GM19467 (cell line): ENCODE measurements at regions not wholly inside any gene's neighbourhood (a gene's known extent, or its start where the extent isn't known, plus 50 kb on each side); places are given as distances from the start of the nearest gene placed in this dataset.
"Not testable (repeated sequence)": the region's sequence is repeated elsewhere in the genome, so short reads cannot be mapped to it uniquely, and the experiment has no call there.

Experiments
- ATAC-seq: cut with Tn5 transposase; IDR thresholded peaks from one replicate; pipeline ENCODE4 v1.9.1; 2021; ENCODE audit warnings: mild to moderate bottlenecking, moderate library complexity; ENCODE audit not compliant: unreplicated experiment

GRCh38 chr18:1779587-1779986 is 791.7 kb downstream of the METTL4 start:
- no peak for ATAC-seq

DNA sequence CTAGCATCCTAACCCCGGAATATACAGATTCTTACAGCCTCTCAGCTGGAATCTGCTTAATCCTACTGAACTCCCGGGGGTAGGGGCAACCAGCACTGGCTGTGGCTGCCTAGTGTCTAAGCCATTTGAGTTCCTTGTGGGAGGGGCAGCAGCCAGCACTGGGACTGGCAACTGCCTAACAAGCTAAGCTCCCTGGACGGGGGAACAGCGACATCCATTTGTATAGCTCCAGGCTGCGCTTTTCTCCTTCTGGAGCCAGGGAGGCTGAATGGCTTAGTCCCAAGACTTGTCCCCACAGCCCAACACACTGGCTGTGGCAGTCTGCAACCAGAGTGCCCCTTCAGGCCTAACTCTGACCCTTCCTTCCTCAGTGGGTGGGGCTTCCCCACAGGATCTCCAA is 787.2 kb downstream of the METTL4 start:
- ATAC-seq = no peak

DNA sequence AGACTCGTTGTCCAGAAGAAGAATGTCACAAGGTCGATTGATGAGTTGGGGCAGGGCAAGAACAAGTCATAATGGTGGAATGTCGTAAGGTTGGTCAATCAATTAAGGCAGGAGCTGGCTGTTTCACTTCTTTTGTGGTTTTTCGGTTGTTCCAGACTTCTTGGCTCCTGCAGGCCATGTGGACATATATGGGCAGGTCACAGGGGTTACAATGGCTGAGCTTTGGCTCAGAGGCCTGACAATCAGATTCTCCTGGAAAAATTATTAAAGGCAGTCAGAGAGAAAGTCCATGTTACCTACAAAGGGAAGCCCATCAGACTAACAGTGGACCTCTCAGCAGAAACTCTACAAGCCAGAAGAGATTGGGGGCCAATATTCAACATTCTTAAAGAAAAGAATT is 785.3 kb downstream of the METTL4 start:
- not testable (repeated sequence) for ATAC-seq

DNA sequence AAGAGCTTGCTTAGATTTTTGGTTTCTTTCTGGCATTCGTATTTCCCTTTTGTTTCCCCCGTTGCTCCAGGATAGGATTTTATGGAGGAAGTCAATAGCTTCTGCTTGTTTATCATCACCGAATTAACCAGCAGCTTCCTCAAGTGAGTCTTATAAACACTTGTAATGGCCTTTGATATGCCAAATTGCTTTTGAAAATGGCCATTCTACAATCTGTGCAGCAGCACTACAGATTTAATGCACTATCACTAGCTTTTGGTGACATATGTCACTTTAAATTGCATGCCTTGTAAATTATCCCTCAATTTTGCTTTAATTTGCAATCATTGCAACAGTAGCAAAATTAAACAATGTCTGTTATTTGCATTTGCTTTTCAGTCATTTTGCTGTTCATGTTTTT is 774.7 kb downstream of the METTL4 start:
- ATAC-seq = no peak

GRCh38 chr18:1797235-1797634 is 774.1 kb downstream of the METTL4 start:
- no peak for ATAC-seq

DNA sequence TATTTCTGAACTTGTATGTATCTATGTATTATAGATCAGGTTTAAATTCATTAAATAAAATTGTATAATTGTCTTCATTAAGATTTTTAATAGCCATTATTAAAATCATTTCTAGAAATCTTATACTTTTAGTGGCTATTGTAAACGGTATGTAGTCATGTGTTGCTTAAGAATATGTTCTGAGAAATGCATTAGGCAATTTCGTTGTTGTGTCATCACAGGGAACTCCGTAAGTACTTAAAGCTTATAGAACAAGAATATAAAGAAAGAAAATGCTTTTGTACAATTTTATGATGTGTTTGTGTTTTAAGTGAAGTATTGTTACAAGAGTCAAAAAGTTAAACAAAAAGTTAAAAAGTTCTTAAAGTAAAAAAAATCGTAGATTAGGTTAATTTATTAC is 765.8 kb downstream of the METTL4 start:
- no peak for ATAC-seq

DNA sequence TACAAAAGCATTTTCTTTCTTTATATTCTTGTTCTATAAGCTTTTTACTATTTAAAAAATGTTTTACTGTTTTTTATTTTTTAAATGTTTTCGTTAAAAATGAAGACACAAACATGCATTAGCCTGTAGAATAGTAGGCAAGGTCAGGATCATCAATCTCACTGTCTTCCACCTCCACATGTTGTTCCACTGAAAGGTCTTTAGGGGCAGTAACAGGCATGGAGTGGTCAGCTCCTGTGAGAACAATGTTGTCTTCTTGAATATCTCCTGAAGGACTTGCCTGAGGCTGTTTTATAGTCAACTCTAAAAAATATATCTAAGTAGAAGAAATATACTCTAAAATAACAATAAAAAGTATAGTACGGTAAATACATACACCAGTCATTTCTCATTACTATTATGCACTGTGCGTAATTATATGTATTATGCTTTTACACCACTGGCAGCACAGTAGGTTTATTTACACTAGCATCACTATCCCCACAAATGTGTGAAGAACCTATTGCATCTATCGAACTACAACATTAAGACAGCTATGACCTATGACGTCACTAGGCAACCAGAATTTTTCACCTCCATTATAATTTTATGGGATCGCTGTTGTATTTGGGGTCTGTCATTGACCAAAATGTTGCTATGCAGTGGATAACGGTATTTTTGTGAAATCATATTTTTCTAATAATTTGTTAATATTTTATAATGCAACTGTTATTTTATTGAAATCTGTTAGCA is 764.3 kb downstream of the METTL4 start:
- no peak for ATAC-seq

- no peak for ATAC-seq
These were observed 760.0 kb downstream of the METTL4 start for GRCh38 chr18:1811282-1811681.

DNA sequence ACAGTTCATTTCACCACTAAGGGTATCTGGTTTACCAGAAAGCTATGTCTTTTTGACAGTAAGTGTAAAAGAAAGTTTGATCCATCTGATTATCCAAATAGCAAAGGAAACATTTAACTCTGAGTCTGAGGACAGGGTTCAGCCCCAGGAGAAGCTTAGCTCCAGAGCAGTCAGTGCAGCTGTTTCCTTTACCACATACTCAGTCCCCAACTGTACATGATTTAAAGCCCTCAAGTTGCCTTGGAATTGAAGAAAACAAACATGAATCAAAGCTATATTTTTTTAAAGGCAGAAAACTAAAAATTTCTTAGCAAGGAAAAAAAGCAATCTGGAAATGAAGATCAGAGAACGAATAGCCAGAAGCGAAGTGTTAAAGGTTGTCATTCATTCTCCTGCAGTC is 746.0 kb downstream of the METTL4 start:
- ATAC-seq = no peak

GRCh38 chr18:1840878-1841277 is 730.4 kb downstream of the METTL4 start:
- no peak for ATAC-seq

- no peak for ATAC-seq
These were observed 724.7 kb downstream of the METTL4 start for GRCh38 chr18:1846640-1847039.

GRCh38 chr18:1848716-1849115 is 722.6 kb downstream of the METTL4 start:
- no peak for ATAC-seq

DNA sequence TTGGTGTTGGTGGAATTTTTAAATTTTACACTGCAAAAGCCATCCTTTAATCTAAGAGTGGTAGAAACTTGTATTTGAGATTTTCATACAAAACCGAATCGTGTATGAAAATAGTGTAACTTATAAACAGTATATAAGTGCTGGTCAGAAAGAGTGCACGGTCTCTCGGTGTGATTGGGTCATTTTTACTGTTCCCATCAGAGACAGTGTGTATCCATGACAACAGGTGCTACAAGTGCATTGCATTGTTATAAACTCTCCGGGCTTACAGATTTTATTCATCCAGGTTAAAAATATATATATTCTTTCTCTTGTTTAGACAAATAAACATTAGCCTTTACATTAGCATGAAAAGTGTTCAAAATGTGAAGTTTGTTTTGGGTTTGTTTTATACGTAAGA is 721.9 kb downstream of the METTL4 start:
- ATAC-seq = no peak

DNA sequence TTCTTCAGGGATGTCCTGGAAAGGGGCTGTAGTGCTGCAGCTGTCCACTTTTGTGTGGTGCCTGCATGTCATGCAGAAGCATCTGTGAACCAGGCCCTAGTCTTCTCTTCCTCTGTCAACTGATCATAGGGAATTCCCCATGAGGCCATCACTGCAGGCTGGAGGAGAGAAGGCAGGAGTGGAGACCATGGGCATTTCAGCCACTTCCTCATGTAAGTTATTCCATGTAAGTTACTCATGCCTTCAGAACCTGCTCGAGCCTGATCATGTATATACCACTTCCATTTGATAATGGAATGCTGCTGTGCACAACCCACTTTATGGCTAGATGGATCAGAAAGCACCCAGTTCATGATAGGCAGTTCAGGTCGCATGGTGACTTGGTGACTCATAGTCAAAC is 714.0 kb downstream of the METTL4 start:
- not testable (repeated sequence) for ATAC-seq

GRCh38 chr18:1861473-1861872 is 709.8 kb downstream of the METTL4 start:
- ATAC-seq = no peak

DNA sequence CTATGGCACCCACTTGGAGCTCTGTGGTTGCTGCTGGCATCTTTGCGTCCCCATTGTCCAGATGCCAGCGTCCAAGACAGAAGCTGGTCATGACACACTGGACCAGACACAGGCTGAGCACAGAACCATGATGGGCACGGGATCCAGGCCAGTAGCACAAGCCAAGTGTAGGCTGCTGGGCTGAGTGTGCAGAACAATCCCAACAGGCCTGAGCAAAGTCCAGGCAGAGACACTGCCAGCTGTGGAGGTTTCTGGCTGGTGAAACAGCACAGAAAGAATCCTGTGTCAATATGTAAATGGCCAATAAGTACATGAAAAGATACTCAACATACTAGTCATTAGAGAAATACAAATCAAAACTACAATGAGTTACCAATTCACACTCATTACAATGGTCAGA is 705.4 kb downstream of the METTL4 start:
- ATAC-seq = no peak

DNA sequence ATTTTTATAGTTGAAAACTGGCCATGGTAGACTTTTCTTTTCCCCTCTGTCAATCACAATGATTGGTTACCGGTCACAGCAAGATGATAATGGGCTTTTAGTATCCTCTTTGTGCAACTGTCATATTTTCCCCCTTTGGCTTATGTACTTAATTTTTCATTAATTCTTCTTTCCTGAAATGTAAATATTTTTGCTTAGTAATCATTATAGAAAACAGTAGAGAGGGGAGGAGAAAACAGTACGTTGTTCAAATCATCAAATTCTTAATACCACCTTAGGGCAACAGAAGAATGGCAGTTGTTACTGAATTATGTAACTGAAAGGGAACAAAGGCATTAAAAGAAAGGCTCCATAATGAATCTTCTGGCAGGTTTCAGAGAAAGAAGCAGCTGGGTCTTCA is 699.0 kb downstream of the METTL4 start:
- ATAC-seq = no peak

GRCh38 chr18:1875219-1875618 is 696.1 kb downstream of the METTL4 start:
- ATAC-seq = no peak

DNA sequence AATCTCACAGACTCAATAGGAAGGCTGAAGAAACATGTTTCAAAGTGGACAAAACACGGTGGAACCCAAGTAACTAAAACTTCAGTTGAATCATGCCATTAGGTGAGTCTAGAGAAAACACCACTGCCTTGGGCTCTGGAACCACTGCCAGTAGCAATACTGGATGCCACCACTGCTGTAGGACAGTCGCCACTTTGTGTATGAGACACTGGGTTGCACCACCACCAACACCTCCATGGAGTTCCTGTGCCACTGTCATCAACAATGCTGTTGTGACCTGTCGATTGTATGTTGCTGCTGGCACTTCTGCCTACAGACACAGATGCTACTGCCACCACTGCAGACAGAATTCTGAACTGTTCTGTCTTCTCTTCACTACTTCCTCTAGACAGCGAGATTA is 686.7 kb downstream of the METTL4 start:
- ATAC-seq = no peak

DNA sequence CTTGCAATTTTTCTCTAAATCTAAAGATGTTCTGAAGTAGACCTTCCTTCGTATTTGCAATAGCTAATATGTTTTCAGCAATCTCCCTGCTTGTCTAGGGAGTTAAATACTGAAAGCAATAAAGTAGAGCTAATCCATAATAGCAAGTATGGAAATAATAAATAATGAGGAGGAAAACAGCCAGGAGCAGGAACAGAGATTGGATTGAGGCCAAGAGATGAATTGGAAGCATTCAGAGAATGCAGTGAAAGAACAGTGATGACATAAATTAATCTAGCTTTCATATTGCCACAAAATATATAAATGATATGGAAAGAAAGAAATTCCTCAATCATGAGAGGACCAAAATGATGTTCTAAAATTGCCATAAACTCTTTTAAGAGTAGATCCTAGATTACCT is 679.7 kb downstream of the METTL4 start:
- no peak for ATAC-seq

DNA sequence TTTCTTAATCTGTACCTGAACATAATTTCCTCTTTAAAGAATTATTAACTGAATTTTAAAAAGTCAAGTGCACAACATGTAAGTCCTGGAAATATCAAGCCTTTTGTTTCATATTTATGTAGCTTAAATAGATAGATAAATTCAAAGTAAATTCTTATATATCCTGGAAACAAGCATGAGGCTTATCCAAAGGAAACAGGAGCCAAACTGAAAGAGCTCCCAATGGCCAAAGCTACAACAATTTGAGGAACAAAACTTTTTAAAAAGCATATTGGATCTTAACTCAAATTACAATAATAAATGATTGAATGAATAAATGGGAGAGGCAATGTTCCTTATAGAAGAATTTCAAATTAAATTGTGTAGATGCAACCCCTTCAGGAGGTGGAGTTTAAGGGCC is 679.1 kb downstream of the METTL4 start:
- ATAC-seq = no peak

- no peak for ATAC-seq
These were observed 675.7 kb downstream of the METTL4 start for GRCh38 chr18:1895456-1896185.

GRCh38 chr18:1906421-1906820 is 664.9 kb downstream of the METTL4 start:
- no peak for ATAC-seq
